Endothelial cell (in vitro differentiated cells): ENCODE measurements at regions not wholly inside any gene's neighbourhood (a gene's known extent, or its start where the extent isn't known, plus 50 kb on each side); places are given as distances from the start of the nearest gene placed in this dataset.

Experiments used
- DNase-seq: peaks from one replicate; pipeline ENCODE4 v3.0.0; 2021; ENCODE audit warnings: low spot score
- H3K27ac Mint-ChIP-seq: one replicate; pipeline ENCODE4 v1.8.0; 2021; ENCODE audit warnings: mixed read lengths, inconsistent platforms; ENCODE audit not compliant: unreplicated experiment
- H3K27me3 Mint-ChIP-seq: one replicate; pipeline ENCODE4 v1.8.0; 2021; ENCODE audit warnings: mild to moderate bottlenecking, moderate library complexity, mixed read lengths, inconsistent platforms; ENCODE audit not compliant: unreplicated experiment
- H3K36me3 Mint-ChIP-seq: one replicate; pipeline ENCODE4 v1.8.0; 2021; ENCODE audit warnings: mild to moderate bottlenecking, low read depth, mixed read lengths, inconsistent platforms; ENCODE audit not compliant: unreplicated experiment
- H3K4me1 Mint-ChIP-seq: one replicate; pipeline ENCODE4 v1.8.0; 2021; ENCODE audit warnings: mild to moderate bottlenecking, mixed read lengths, inconsistent platforms; ENCODE audit not compliant: unreplicated experiment
- H3K4me3 Mint-ChIP-seq: one replicate; pipeline ENCODE4 v1.8.0; 2021; ENCODE audit warnings: mild to moderate bottlenecking, mixed read lengths, inconsistent platforms; ENCODE audit not compliant: unreplicated experiment
- H3K9me3 Mint-ChIP-seq: one replicate; pipeline ENCODE4 v1.8.0; 2021; ENCODE audit warnings: mixed read lengths, inconsistent platforms; ENCODE audit not compliant: unreplicated experiment
- CTCF ChIP-seq: fragments of 200-600 bp; sonication (generic); IDR thresholded peaks from one replicate; pipeline ENCODE4 v1.5.0; 2021; ENCODE audit warnings: antibody characterized with exemption; ENCODE audit not compliant: unreplicated experiment

GRCh38 chr6:40947876-40948526, 91.0 kb downstream of the UNC5CL start:
- H3K36me3 Mint-ChIP-seq = no peaks in the 10 kb centered on the region
- H3K4me1 Mint-ChIP-seq = no peaks in the 10 kb centered on the region
- H3K9me3 Mint-ChIP-seq = no peaks in the 10 kb centered on the region
- no peak for TF ChIP-seq CTCF
- no peak for DNase-seq
- no peak overlapping the region for H3K4me3 Mint-ChIP-seq
- no peak overlapping the region for H3K27ac Mint-ChIP-seq
- H3K27me3 Mint-ChIP-seq = peaks cover 3% of the 10 kb centered on the region

- Mint-ChIP-seq H3K4me1 (no peaks in the 10 kb centered on the region), H3K9me3 (no peaks in the 10 kb centered on the region), H3K4me3 (no peak overlapping the region), H3K27ac (no peak overlapping the region), H3K36me3 (no peaks in the 10 kb centered on the region), H3K27me3 (peaks cover 3% of the 10 kb centered on the region)
- no peak for DNase-seq
- no peak for TF ChIP-seq CTCF
These were observed 92.2 kb downstream of the UNC5CL start for GRCh38 chr6:40946738-40947301.

GRCh38 chr6:40937491-40937890, 101.5 kb downstream of the UNC5CL start:
- no peak for DNase-seq
- no peak overlapping the region for H3K27ac Mint-ChIP-seq

GRCh38 chr6:40936818-40937251, 102.2 kb downstream of the UNC5CL start:
- Mint-ChIP-seq H3K4me3 (no peak overlapping the region), H3K9me3 (no peaks in the 10 kb centered on the region), H3K27me3 (no peaks in the 10 kb centered on the region), H3K36me3 (no peaks in the 10 kb centered on the region), H3K27ac (no peak overlapping the region), H3K4me1 (no peaks in the 10 kb centered on the region)
- no peak for TF ChIP-seq CTCF
- DNase-seq = no peak

More at GRCh38 chr6:40937491-40937890, 101.5 kb downstream of the UNC5CL start:
- Mint-ChIP-seq H3K27me3 (no peaks in the 10 kb centered on the region), H3K9me3 (no peaks in the 10 kb centered on the region), H3K36me3 (no peaks in the 10 kb centered on the region), H3K4me1 (no peaks in the 10 kb centered on the region), H3K4me3 (no peak overlapping the region)
- TF ChIP-seq CTCF = no peak

- Mint-ChIP-seq H3K27me3 (no peaks in the 10 kb centered on the region), H3K4me3 (no peak overlapping the region), H3K4me1 (no peaks in the 10 kb centered on the region), H3K9me3 (no peaks in the 10 kb centered on the region), H3K36me3 (no peaks in the 10 kb centered on the region), H3K27ac (no peak overlapping the region)
- DNase-seq = no peak
- no peak for TF ChIP-seq CTCF
These were observed 105.2 kb downstream of the UNC5CL start for GRCh38 chr6:40933864-40934263.
